Transverse colon (tissue), 4 donors: ENCODE measurements at regions not wholly inside any gene's neighbourhood (a gene's known extent, or its start where the extent isn't known, plus 50 kb on each side); places are given as distances from the start of the nearest gene placed in this dataset.
A peak's percentile ranks its signal among the peaks of the same experiment; 100 is the strongest.

Experiments used
- DNase-seq: peaks from one replicate; pipeline ENCODE4 v3.0.0-alpha.2; 2019
- H3K27ac ChIP-seq, 4 donors: fragments of 200-600 bp; sonication (generic); 2 replicates each; pipeline ENCODE4 v1.5.1; 2016 to 2018; ENCODE audit warnings: inconsistent platforms in 4 of 4
- H3K27me3 ChIP-seq: fragments of 200-600 bp; sonication (generic); 2 replicates; pipeline ENCODE4 v1.5.1; 2017; ENCODE audit warnings: inconsistent platforms
- H3K36me3 ChIP-seq, 4 donors: fragments of 200-600 bp; sonication (generic); 2 replicates each; pipeline ENCODE4 v1.5.1; 2017 to 2019; ENCODE audit warnings: inconsistent platforms in 4 of 4
- H3K4me1 ChIP-seq, 4 donors: fragments of 200-600 bp; sonication (generic); 2 replicates each; pipeline ENCODE4 v1.5.1; 2017 to 2020; ENCODE audit warnings: inconsistent platforms in 4 of 4
- H3K4me3 ChIP-seq, 4 donors: fragments of 200-600 bp; sonication (generic); 1 replicate in 1 of 4; 2 replicates in 3 of 4; pipeline versions ENCODE4 v1.5.1 to v1.6.1; 2017 to 2019; ENCODE audit warnings: inconsistent platforms in 4 of 4
- H3K9me3 ChIP-seq, 2 donors: fragments of 200-600 bp; sonication (generic); 2 replicates each; pipeline ENCODE4 v1.5.1; 2017 to 2019; ENCODE audit warnings: inconsistent platforms in 2 of 2
- EP300 ChIP-seq: sonication (generic); formaldehyde crosslinking; IDR thresholded peaks from one replicate; pipeline ENCODE4 v1.6.1; 2017; ENCODE audit warnings: antibody characterized with exemption, low read depth
- POLR2A ChIP-seq: fragments of 450-650 bp; IDR thresholded peaks from one replicate; pipeline ENCODE4 v1.6.1; 2016; ENCODE audit warnings: antibody characterized with exemption, mild to moderate bottlenecking, moderate library complexity
- POLR2AphosphoS5 ChIP-seq, 3 donors: sonication (generic); formaldehyde crosslinking; IDR thresholded peaks; one replicate each; pipeline ENCODE4 v1.6.1; 2016; ENCODE audit warnings: antibody characterized with exemption in 3 of 3
- WGBS, 2 donors: methylation state at CpG; one replicate each; pipeline ENCODE4 v1.1.5; 2018; ENCODE audit warnings: low coverage in 1 of 2; 5-methylcytosine and 5-hydroxymethylcytosine counted together
- in situ Hi-C, 4 donors: fragments of 200-750 bp; cut with MboI; loops; one replicate each; pipeline versions ENCODE4 v1.15.0 to v1.15.1; 2017; ENCODE audit warnings: low sequenced_read_pairs in 3 of 4, low pct_ligation_motif_present in 1 of 4, low pct_unique_long_range_greater_than_20kb in 1 of 4
- intact Hi-C: fragments of 100-400 bp; cut with DNase I; formaldehyde crosslinking; loops from one replicate; pipeline ENCODE4 v1.15.1; 2023; ENCODE audit warnings: low total_unique reads
- TF ChIP-seq, protein P1 (sequence below), 5 experiments: fragments of 200-600 bp in 3 of 5; fragments of 450-650 bp in 2 of 5; sonication (generic) in 3 of 5; IDR thresholded peaks; 1 replicate in 2 of 5; 2 replicates in 3 of 5; pipeline ENCODE4 v1.5.1; 2016 to 2017; ENCODE audit warnings: antibody characterized with exemption in 5 of 5, inconsistent platforms in 3 of 5, mild to moderate bottlenecking in 2 of 5, moderate library complexity in 1 of 5

DNA sequence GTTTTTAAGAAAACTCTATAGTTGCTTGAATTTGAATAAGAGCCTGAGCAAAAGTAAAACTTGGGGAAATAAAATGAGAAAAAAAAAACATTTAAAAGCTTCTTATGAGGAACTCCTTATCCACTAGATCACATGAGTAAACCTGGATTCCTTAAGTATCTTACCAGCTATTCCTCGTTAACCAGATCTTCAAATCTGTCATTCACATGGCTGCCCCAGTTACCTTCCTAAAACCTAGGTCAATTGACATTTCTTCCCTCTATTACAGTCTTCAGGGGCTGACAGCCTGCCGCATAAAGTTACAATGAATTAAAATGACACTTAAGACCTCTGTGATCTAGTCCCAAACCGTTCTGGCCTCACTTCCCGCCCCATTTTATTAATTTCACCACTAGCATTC lies 583.6 kb downstream of the NR2F2 start:
- 85 to 94% methylated on average over 2 to 4 of the region's 4 CpGs for WGBS, 2 donors
- Histone ChIP-seq H3K9me3 (peaks cover 11 to 14% of the 10 kb centered on the region in 2 donors), H3K4me1 (no peaks in the 10 kb centered on the region), H3K27ac (no peak overlapping the region), H3K4me3 (no peak overlapping the region), H3K36me3 (no peaks in the 10 kb centered on the region), H3K27me3 (no peaks in the 10 kb centered on the region)
- TF ChIP-seq, protein P1, sequence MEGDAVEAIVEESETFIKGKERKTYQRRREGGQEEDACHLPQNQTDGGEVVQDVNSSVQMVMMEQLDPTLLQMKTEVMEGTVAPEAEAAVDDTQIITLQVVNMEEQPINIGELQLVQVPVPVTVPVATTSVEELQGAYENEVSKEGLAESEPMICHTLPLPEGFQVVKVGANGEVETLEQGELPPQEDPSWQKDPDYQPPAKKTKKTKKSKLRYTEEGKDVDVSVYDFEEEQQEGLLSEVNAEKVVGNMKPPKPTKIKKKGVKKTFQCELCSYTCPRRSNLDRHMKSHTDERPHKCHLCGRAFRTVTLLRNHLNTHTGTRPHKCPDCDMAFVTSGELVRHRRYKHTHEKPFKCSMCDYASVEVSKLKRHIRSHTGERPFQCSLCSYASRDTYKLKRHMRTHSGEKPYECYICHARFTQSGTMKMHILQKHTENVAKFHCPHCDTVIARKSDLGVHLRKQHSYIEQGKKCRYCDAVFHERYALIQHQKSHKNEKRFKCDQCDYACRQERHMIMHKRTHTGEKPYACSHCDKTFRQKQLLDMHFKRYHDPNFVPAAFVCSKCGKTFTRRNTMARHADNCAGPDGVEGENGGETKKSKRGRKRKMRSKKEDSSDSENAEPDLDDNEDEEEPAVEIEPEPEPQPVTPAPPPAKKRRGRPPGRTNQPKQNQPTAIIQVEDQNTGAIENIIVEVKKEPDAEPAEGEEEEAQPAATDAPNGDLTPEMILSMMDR (IDR thresholded peaks at IDR 0.05) = no peak
- TF ChIP-seq POLR2AphosphoS5 (IDR thresholded peaks at IDR 0.05) (no peak), EP300 (no peak), POLR2A (no peak)
- no peak for DNase-seq
- in situ Hi-C loops = no loop called here
- intact Hi-C loops = no loop called here

DNA sequence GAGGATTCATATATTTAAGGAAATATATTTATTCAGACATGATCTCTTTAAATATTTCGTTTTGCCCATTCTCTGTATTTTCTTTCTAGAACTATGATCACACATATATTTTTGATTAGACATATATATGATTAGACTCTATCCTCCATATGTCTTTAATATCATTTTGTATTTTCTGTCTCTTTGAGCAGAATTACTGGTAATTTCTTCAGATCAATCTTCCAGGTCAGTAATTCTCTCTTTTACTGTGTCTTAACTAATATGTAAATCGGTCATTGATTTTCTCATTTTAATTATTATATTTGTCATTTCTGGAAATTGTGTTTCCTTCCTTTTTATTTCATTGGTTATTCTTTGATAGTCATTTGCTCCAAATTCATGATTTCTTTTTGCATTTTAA lies 586.2 kb downstream of the NR2F2 start:
- Histone ChIP-seq H3K27ac (no peak overlapping the region), H3K4me3 (no peak overlapping the region), H3K36me3 (no peaks in the 10 kb centered on the region), H3K27me3 (no peaks in the 10 kb centered on the region), H3K9me3 (peaks cover 11 to 17% of the 10 kb centered on the region in 2 donors), H3K4me1 (no peaks in the 10 kb centered on the region)
- DNase-seq = no peak
- intact Hi-C loops (no loop called here), in situ Hi-C loops (no loop called here)
- TF ChIP-seq EP300 (no peak), POLR2A (no peak), POLR2AphosphoS5 (IDR thresholded peaks at IDR 0.05) (no peak)
- TF ChIP-seq, protein P1 (IDR thresholded peaks at IDR 0.05) = no peak
- WGBS, 2 donors = 66 to 74% methylated on average over 2 of the region's 2 CpGs

DNA sequence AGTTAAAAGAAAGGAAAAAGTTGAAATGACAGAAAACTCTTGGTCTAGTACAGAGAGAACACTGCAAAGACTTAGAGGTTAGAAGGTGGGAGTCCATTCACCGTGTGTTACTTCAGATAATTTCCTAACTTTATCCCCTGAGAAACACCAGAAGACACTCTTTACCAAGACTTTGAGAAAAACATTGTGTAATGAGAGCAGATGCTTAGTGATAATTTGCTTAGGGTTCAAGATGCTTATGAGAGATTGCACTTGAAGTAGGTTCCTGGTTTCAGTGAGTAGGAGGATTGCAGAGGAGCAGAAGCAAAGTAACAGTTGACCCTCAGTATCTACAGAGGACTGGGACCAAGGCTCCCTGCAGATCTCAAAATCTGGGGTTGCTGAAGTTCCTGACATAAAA lies 594.1 kb downstream of the NR2F2 start:
- Histone ChIP-seq H3K4me3 (no peak overlapping the region), H3K36me3 (no peaks in the 10 kb centered on the region), H3K27ac (no peak overlapping the region), H3K9me3 (peaks cover 0 to 3% of the 10 kb centered on the region in 2 donors), H3K27me3 (no peaks in the 10 kb centered on the region), H3K4me1 (no peaks in the 10 kb centered on the region)
- WGBS, 2 donors = 37% methylated on average over 1 of the region's 1 CpG; no CpG with 5 or more reads in 1 of the 2 donors
- in situ Hi-C loops (no loop called here), intact Hi-C loops (no loop called here)
- TF ChIP-seq, protein P1 (IDR thresholded peaks at IDR 0.05) = no peak
- no peak for TF ChIP-seq EP300
- no peak for TF ChIP-seq POLR2A
- no peak for TF ChIP-seq POLR2AphosphoS5 (IDR thresholded peaks at IDR 0.05)
- no peak for DNase-seq

DNA sequence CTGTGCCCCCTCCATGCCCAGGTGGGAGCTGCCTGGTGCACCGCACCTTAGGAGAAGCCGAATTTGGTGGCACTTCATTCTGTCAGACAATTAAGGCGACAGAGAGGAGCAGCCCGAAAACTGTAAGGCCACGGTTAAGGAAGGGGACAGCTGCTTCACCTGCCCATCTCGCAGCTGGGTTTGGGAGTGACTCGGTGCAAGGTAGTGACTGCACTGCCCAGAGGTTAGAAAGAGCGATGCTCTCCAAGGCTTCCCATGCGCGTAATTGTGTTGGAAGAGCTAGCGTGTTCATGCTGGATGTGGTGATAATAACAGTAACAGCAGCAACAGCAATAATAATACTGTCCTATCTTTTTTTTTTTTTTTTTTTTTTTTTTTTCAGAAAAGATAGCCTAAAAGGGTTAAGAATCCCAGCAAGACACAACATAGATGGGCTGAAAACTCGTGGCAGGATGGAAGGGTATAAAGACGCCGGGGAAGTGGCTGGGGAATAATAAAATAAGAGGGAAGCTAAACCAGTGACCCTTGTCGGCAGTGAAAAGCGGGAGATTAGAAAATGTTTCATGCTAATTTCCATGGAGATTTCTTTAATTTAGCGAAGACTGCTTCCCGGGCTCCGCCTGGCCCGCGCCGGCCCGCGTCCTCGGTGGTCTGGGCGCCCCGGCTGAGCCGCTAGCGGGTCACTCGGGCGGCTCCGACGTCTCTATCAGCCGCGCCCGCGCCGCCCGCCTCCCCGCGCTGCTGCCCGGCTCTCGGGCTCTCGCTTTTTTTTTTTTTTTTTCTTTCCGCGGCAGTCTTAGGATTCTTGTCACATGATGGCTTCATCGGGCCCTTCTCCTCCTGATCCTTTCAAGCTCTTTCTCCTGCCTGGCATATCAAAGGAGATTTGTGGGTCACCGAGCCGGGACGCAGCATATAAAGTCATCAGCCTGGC lies 617.1 kb downstream of the NR2F2 start:
- TF ChIP-seq, protein P1 (IDR thresholded peaks at IDR 0.05) = no peak
- TF ChIP-seq POLR2A = no peak
- no peak for TF ChIP-seq EP300
- TF ChIP-seq POLR2AphosphoS5 (IDR thresholded peaks at IDR 0.05) = no peak
- Histone ChIP-seq H3K9me3 (no peaks in the 10 kb centered on the region), H3K4me1 (no peaks in the 10 kb centered on the region), H3K27ac (no peak overlapping the region), H3K4me3 (peak overlapping the region in 1 of 4 donors; percentile 21), H3K36me3 (no peaks in the 10 kb centered on the region), H3K27me3 (peaks cover 29% of the 10 kb centered on the region)
- 7 to 34% methylated on average over 12 to 50 of the region's 50 CpGs for WGBS, 2 donors
- DNase-seq = no peak
- in situ Hi-C loops = no loop called here
- intact Hi-C loops = no loop called here
